Epithelial cell of esophagus (primary cell): ENCODE measurements at regions not wholly inside any gene's neighbourhood (a gene's known extent, or its start where the extent isn't known, plus 50 kb on each side); places are given as distances from the start of the nearest gene placed in this dataset.

Source experiments
- DNase-seq: peaks from one replicate; pipeline ENCODE4 v3.0.0; 2010; ENCODE audit warnings: low read depth
- H3K4me3 ChIP-seq: 2 replicates; pipeline ENCODE4 v1.5.1; 2011; ENCODE audit warnings: mild to moderate bottlenecking, low read length, control low read depth
- TF ChIP-seq, protein P1 (sequence below): IDR thresholded peaks from 2 replicates; pipeline ENCODE4 v1.5.1; 2011; ENCODE audit warnings: low read depth, mild to moderate bottlenecking, low read length, control low read depth, inconsistent platforms; ENCODE audit not compliant: insufficient read depth; ENCODE audit errors: missing control alignments

DNA sequence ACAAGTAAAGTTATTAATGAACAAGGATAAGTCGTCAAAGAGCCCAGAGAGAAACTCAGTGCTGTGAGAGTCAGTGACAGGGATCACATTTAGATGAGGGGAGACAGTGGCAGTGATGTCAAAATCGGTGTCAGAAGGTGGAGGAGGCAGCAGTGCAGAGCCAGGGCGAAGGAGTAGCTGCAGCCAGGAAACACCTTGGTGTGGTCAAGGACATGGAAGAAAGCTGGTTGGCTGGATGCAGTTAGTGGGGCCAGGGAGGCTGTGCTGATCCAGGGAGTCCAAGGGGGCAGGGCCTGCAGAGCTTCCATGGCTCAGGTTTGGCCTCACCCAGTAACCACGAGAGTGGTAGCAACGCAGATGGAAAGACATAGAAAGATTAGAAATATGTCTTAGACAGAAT, 50.7 kb upstream of the ADORA2B start:
- no peak overlapping the region for H3K4me3 ChIP-seq
- TF ChIP-seq, protein P1, sequence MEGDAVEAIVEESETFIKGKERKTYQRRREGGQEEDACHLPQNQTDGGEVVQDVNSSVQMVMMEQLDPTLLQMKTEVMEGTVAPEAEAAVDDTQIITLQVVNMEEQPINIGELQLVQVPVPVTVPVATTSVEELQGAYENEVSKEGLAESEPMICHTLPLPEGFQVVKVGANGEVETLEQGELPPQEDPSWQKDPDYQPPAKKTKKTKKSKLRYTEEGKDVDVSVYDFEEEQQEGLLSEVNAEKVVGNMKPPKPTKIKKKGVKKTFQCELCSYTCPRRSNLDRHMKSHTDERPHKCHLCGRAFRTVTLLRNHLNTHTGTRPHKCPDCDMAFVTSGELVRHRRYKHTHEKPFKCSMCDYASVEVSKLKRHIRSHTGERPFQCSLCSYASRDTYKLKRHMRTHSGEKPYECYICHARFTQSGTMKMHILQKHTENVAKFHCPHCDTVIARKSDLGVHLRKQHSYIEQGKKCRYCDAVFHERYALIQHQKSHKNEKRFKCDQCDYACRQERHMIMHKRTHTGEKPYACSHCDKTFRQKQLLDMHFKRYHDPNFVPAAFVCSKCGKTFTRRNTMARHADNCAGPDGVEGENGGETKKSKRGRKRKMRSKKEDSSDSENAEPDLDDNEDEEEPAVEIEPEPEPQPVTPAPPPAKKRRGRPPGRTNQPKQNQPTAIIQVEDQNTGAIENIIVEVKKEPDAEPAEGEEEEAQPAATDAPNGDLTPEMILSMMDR, result no peak
- DNase-seq, result no peak

DNA sequence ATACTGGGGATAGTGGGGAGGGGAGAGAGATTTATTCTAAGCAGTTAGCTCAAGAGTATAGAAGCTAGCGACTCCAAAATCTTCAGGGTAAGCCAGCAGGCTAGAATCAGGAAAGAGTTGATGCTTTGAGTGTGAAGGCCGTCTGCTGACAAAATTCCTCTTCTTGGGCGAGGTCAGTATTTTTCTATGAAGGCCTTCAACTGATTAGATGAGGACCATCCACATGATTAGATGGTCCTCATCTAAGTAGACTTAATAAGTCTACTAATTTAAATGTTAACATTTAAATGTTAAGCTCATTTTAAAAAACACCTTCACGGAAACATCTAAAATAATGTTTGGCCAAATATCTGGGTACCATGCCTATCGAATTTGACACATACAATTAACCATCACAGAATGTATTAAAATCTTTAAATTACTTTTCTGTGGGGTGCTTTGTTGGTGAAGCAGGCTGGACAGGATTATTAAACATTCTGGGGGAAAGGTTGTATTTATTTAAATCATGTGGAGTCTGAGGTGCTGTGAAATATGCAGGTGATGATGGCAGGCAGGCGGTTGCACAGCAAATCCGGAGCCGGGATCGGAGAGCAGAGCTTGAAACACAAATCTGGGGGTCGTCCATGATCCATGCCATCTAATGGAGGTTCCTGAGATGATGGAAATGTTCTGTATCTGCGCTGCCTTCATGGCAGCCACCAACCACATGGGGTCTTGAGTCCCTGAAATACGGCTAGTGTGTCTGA, 49.8 kb upstream of the ADORA2B start:
- no peak for DNase-seq
- H3K4me3 ChIP-seq, result no peak overlapping the region
- TF ChIP-seq, protein P1, result no peak
